GM19351 (cell line): ENCODE measurements at regions not wholly inside any gene's neighbourhood (a gene's known extent, or its start where the extent isn't known, plus 50 kb on each side); places are given as distances from the start of the nearest gene placed in this dataset.

ENCODE experiments used
- ATAC-seq: cut with Tn5 transposase; IDR thresholded peaks from one replicate; pipeline ENCODE4 v1.9.1; 2021; ENCODE audit warnings: mild to moderate bottlenecking, moderate library complexity; ENCODE audit not compliant: unreplicated experiment

- no peak for ATAC-seq
Observed at GRCh38 chr5:174189654-174190541, 144.4 kb downstream of the NSG2 start.

- ATAC-seq, result no peak
Observed at GRCh38 chr5:174191076-174191475, 145.6 kb downstream of the NSG2 start.

- no peak for ATAC-seq
Observed at GRCh38 chr5:174191850-174192655, 146.5 kb downstream of the NSG2 start.

GRCh38 chr5:174192901-174193300 lies 147.4 kb downstream of the NSG2 start:
- no peak for ATAC-seq

- no peak for ATAC-seq
Observed at GRCh38 chr5:174195517-174195916, 150.0 kb downstream of the NSG2 start.

GRCh38 chr5:174197929-174198328 lies 152.4 kb downstream of the NSG2 start:
- ATAC-seq, result no peak

- ATAC-seq, result no peak
Observed at GRCh38 chr5:174198541-174198940, 153.0 kb downstream of the NSG2 start.

GRCh38 chr5:174202996-174203395 lies 157.5 kb downstream of the NSG2 start:
- ATAC-seq, result no peak

GRCh38 chr5:174204535-174205313 lies 159.2 kb downstream of the NSG2 start:
- ATAC-seq, result no peak

GRCh38 chr5:174205939-174206338 lies 160.4 kb downstream of the NSG2 start:
- no peak for ATAC-seq

- no peak for ATAC-seq
Observed at GRCh38 chr5:174210596-174211276, 165.2 kb downstream of the NSG2 start.

GRCh38 chr5:174211277-174211626 lies 165.7 kb downstream of the NSG2 start:
- no peak for ATAC-seq

GRCh38 chr5:174217527-174217926 lies 172.0 kb downstream of the NSG2 start:
- ATAC-seq, result no peak

- no peak for ATAC-seq
Observed at GRCh38 chr5:174218162-174218561, 172.7 kb downstream of the NSG2 start.

- ATAC-seq, result no peak
Observed at GRCh38 chr5:174220417-174220816, 174.9 kb downstream of the NSG2 start.

GRCh38 chr5:174221436-174221835 lies 175.9 kb downstream of the NSG2 start:
- no peak for ATAC-seq

- ATAC-seq, result no peak
Observed at GRCh38 chr5:174221946-174222345, 176.4 kb downstream of the NSG2 start.

- no peak for ATAC-seq
Observed at GRCh38 chr5:174222891-174223290, 177.4 kb downstream of the NSG2 start.

- ATAC-seq, result no peak
Observed at GRCh38 chr5:174223355-174223754, 177.8 kb downstream of the NSG2 start.

- no peak for ATAC-seq
Observed at GRCh38 chr5:174229068-174229467, 183.6 kb downstream of the NSG2 start.
